SK-N-SH treated with all-trans-retinoic acid at 6 μM for 48 hours (cell line): ENCODE measurements at regions not wholly inside any gene's neighbourhood (a gene's known extent, or its start where the extent isn't known, plus 50 kb on each side); places are given as distances from the start of the nearest gene placed in this dataset.
A peak's percentile ranks its signal among the peaks of the same experiment; 100 is the strongest.

ENCODE experiments used
- ATAC-seq: fragments of 200-7000 bp; cut with Tn5 transposase; 3 replicates; pipeline ENCODE4 v1.9.1; 2020; ENCODE audit warnings: mild to moderate bottlenecking, moderate library complexity
- ARNTL ChIP-seq: fragments of 450-650 bp; formaldehyde crosslinking; IDR thresholded peaks from 2 replicates; pipeline ENCODE4 v1.5.0; 2020; ENCODE audit warnings: low read depth, mild to moderate bottlenecking, moderate library complexity, borderline replicate concordance
- CSDC2 ChIP-seq: fragments of 250-450 bp; sonication (Bioruptor Pico); IDR thresholded peaks from 2 replicates; pipeline ENCODE4 v1.5.0; 2020; ENCODE audit warnings: mild to moderate bottlenecking, moderate library complexity
- ESRRG ChIP-seq: fragments of 250-450 bp; sonication (Bioruptor Pico); IDR thresholded peaks from 2 replicates; pipeline ENCODE4 v1.6.1; 2021; ENCODE audit warnings: mild to moderate bottlenecking
- GLIS3 ChIP-seq: fragments of 250-450 bp; sonication (Bioruptor Pico); IDR thresholded peaks from 2 replicates; pipeline ENCODE4 v1.5.0; 2020; ENCODE audit warnings: mild to moderate bottlenecking, moderate library complexity
- ISL1 ChIP-seq: fragments of 250-450 bp; sonication (Bioruptor Pico); IDR thresholded peaks from 2 replicates; pipeline ENCODE4 v2.1.2; 2022; ENCODE audit warnings: mild to moderate bottlenecking, moderate library complexity
- OSR1 ChIP-seq: fragments of 250-450 bp; sonication (Bioruptor Pico); IDR thresholded peaks from 2 replicates; pipeline ENCODE4 v1.8.0; 2022; ENCODE audit warnings: moderate library complexity, mild to moderate bottlenecking, inconsistent platforms
- PPARA ChIP-seq: fragments of 250-450 bp; sonication (Bioruptor Pico); IDR thresholded peaks from 2 replicates; pipeline ENCODE4 v1.5.0; 2020; ENCODE audit warnings: mild to moderate bottlenecking, borderline replicate concordance
- RARB ChIP-seq: fragments of 250-450 bp; sonication (Bioruptor Pico); IDR thresholded peaks from 2 replicates; pipeline ENCODE4 v1.8.0; 2021; ENCODE audit warnings: mild to moderate bottlenecking, moderate library complexity
- SNAI2 ChIP-seq: fragments of 250-450 bp; sonication (Bioruptor Pico); IDR thresholded peaks from 2 replicates; pipeline ENCODE4 v1.5.0; 2020; ENCODE audit warnings: mild to moderate bottlenecking, moderate library complexity
- TCF4 ChIP-seq: fragments of 250-450 bp; sonication (Bioruptor Pico); IDR thresholded peaks from 2 replicates; pipeline ENCODE4 v1.8.0; 2021; ENCODE audit warnings: mild to moderate bottlenecking, moderate library complexity, borderline replicate concordance
- TOX ChIP-seq: fragments of 250-450 bp; sonication (Bioruptor Pico); IDR thresholded peaks from 2 replicates; pipeline ENCODE4 v1.8.0; 2021; ENCODE audit warnings: mild to moderate bottlenecking, moderate library complexity, borderline replicate concordance
- ZC3H10 ChIP-seq: fragments of 250-450 bp; sonication (Bioruptor Pico); IDR thresholded peaks from 2 replicates; pipeline ENCODE4 v1.5.1; 2021; ENCODE audit warnings: mild to moderate bottlenecking, moderate library complexity
- ZFP3 ChIP-seq: fragments of 250-450 bp; sonication (Bioruptor Pico); IDR thresholded peaks from 2 replicates; pipeline ENCODE4 v1.5.0; 2020; ENCODE audit warnings: mild to moderate bottlenecking, moderate library complexity
- ZFP30 ChIP-seq: fragments of 450-650 bp; formaldehyde crosslinking; IDR thresholded peaks from 2 replicates; pipeline ENCODE4 v1.5.0; 2022; ENCODE audit warnings: mild to moderate bottlenecking, moderate library complexity
- ZNF565 ChIP-seq: fragments of 450-650 bp; formaldehyde crosslinking; conservative IDR thresholded peaks from 2 replicates; pipeline ENCODE4 v1.5.0; 2020; ENCODE audit warnings: low read depth, mild to moderate bottlenecking, moderate library complexity
- ZNF70 ChIP-seq: fragments of 450-650 bp; formaldehyde crosslinking; IDR thresholded peaks from 2 replicates; pipeline ENCODE4 v1.5.0; 2020; ENCODE audit warnings: mild to moderate bottlenecking, moderate library complexity
- ZNF8 ChIP-seq: fragments of 450-650 bp; formaldehyde crosslinking; IDR thresholded peaks from 2 replicates; pipeline ENCODE4 v1.5.0; 2020; ENCODE audit warnings: mild to moderate bottlenecking, moderate library complexity
- TF ChIP-seq, protein P1 (sequence below): fragments of 250-450 bp; sonication (Bioruptor Pico); IDR thresholded peaks from 2 replicates; pipeline ENCODE4 v1.5.0; 2020; ENCODE audit warnings: mild to moderate bottlenecking, moderate library complexity
- TF ChIP-seq, protein P2 (sequence below): fragments of 250-450 bp; sonication (Bioruptor Pico); IDR thresholded peaks from 2 replicates; pipeline ENCODE4 v1.8.0; 2021; ENCODE audit warnings: low read depth, mild to moderate bottlenecking, moderate library complexity, borderline replicate concordance
- TF ChIP-seq, protein P3 (sequence below): fragments of 250-450 bp; sonication (Bioruptor Pico); IDR thresholded peaks from 2 replicates; pipeline ENCODE4 v1.8.0; 2020; ENCODE audit warnings: mild to moderate bottlenecking, moderate library complexity, borderline replicate concordance
- TF ChIP-seq, protein P4 (sequence below): fragments of 250-450 bp; sonication (Bioruptor Pico); IDR thresholded peaks from 2 replicates; pipeline ENCODE4 v1.5.1; 2021; ENCODE audit warnings: mild to moderate bottlenecking, moderate library complexity

DNA sequence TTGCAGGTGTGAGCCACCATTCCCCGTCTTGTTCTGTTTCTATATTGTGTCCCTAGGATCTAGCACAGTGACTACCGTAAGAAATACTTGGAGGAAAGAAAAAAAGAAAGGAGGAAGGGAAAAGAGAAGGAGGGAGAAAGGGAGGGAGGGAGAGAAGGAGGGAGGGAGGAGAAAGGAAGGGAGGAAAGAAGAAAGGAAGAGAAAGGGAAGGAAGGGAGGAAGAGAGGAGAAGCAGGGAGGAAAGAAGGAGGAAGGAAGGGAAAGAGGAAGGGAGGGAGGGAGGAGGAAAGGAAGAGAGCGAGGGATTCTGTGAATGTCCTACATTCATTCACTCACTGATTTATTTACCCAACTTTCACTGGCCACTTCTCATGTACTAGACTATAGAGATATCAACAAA is 178.4 kb downstream of the MAFB start (continued):
- TF ChIP-seq, protein P1, sequence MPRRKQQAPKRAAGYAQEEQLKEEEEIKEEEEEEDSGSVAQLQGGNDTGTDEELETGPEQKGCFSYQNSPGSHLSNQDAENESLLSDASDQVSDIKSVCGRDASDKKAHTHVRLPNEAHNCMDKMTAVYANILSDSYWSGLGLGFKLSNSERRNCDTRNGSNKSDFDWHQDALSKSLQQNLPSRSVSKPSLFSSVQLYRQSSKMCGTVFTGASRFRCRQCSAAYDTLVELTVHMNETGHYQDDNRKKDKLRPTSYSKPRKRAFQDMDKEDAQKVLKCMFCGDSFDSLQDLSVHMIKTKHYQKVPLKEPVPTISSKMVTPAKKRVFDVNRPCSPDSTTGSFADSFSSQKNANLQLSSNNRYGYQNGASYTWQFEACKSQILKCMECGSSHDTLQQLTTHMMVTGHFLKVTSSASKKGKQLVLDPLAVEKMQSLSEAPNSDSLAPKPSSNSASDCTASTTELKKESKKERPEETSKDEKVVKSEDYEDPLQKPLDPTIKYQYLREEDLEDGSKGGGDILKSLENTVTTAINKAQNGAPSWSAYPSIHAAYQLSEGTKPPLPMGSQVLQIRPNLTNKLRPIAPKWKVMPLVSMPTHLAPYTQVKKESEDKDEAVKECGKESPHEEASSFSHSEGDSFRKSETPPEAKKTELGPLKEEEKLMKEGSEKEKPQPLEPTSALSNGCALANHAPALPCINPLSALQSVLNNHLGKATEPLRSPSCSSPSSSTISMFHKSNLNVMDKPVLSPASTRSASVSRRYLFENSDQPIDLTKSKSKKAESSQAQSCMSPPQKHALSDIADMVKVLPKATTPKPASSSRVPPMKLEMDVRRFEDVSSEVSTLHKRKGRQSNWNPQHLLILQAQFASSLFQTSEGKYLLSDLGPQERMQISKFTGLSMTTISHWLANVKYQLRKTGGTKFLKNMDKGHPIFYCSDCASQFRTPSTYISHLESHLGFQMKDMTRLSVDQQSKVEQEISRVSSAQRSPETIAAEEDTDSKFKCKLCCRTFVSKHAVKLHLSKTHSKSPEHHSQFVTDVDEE: no peak
- TF ChIP-seq, protein P2, sequence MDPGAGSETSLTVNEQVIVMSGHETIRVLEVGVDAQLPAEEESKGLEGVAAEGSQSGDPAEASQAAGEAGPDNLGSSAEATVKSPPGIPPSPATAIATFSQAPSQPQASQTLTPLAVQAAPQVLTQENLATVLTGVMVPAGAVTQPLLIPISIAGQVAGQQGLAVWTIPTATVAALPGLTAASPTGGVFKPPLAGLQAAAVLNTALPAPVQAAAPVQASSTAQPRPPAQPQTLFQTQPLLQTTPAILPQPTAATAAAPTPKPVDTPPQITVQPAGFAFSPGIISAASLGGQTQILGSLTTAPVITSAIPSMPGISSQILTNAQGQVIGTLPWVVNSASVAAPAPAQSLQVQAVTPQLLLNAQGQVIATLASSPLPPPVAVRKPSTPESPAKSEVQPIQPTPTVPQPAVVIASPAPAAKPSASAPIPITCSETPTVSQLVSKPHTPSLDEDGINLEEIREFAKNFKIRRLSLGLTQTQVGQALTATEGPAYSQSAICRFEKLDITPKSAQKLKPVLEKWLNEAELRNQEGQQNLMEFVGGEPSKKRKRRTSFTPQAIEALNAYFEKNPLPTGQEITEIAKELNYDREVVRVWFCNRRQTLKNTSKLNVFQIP (CRISPR knock-in tag): no peak
- TF ChIP-seq ZFP3 (CRISPR knock-in tag): no peak
- no peak for TF ChIP-seq SNAI2
- TF ChIP-seq, all 23 proteins: peak for 0

DNA sequence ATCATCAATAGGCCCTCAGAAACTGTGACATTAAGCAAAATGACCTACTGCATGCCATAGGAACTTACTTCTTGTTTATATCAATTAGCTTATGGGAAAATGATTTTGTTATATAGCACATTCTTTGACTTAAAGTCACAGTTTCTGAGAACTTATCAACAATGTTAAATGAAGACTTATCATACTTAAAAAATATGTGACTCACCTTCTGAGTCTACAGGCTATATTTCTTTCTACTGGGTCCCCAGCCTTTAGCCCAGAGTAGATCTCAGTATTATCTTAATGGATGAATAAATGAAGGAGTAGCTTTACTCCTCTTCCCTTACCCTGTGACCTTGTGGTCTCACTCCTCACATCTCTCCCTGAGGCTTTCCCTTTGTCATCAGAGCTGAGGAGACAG is 180.2 kb downstream of the MAFB start:
- TF ChIP-seq ZFP30 (CRISPR knock-in tag): no peak
- TF ChIP-seq OSR1 (CRISPR knock-in tag): no peak
- no peak for ATAC-seq

DNA sequence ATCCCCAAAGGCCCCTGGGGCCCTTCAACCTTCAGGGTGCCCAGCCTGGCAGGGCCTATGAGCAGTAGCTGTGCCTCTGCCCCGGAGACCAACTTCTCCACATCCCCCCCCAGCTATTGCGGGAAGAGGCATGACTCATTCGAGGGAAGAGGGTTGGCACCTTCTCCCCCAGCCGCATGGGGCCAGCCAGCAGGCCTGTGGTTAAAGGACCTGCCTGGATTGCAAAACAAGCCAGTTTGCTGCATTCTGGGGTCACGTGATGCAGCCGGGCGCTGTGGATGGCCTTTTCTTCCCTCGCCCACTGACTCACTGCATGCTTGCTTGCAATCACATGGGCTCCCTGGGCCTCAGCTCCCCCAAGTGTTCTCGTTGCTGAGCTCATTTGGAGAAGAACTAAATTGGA is 182.5 kb downstream of the MAFB start:
- TF ChIP-seq ARNTL (CRISPR knock-in tag): no peak
- ATAC-seq: peak; percentile 60

DNA sequence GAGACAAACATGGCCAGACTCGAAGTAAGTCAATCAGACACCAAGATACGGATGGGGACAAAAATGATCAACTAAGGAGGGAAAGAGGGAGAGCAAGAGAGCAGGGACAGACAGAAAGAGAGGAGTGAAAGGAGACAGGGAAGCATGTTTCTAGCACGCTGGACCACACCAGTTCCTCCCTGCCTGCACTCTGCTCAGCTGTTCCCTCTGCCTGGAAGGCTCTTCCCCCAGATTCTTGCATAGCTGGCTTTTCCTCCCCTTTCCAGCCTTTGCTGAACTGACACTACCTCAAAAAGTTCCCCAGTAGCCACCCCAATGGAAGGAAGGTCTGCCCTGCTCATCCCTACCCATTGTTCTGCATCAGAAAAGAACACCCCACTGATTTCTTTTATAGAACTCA is 185.9 kb downstream of the MAFB start:
- TF ChIP-seq, protein P3, sequence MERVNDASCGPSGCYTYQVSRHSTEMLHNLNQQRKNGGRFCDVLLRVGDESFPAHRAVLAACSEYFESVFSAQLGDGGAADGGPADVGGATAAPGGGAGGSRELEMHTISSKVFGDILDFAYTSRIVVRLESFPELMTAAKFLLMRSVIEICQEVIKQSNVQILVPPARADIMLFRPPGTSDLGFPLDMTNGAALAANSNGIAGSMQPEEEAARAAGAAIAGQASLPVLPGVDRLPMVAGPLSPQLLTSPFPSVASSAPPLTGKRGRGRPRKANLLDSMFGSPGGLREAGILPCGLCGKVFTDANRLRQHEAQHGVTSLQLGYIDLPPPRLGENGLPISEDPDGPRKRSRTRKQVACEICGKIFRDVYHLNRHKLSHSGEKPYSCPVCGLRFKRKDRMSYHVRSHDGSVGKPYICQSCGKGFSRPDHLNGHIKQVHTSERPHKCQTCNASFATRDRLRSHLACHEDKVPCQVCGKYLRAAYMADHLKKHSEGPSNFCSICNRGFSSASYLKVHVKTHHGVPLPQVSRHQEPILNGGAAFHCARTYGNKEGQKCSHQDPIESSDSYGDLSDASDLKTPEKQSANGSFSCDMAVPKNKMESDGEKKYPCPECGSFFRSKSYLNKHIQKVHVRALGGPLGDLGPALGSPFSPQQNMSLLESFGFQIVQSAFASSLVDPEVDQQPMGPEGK (CRISPR knock-in tag): no peak
- TF ChIP-seq ESRRG (CRISPR knock-in tag) (no peak), SNAI2 (no peak), ZC3H10 (no peak), RARB (CRISPR knock-in tag) (no peak)
- TF ChIP-seq, protein P1: no peak
- no peak for ATAC-seq

DNA sequence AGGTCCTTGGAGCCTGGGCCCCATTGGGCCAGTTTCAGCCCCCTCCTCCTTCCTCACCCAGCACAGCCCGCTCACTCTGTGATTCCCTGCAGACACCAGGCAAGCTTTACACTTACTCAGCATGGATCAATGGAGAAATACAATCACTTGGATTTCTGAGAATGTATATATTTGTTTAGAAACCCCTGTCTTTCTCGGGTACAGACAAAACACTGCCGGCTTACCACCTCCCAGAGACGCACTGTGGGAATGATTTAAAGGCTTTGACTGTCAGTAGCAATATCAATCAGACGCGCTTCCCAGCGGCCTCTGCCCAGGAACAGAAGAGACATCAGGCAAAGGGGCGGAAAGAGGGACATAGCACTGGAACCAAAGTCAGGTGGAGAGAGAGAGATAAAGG is 186.5 kb downstream of the MAFB start:
- TF ChIP-seq ZNF8: no peak

DNA sequence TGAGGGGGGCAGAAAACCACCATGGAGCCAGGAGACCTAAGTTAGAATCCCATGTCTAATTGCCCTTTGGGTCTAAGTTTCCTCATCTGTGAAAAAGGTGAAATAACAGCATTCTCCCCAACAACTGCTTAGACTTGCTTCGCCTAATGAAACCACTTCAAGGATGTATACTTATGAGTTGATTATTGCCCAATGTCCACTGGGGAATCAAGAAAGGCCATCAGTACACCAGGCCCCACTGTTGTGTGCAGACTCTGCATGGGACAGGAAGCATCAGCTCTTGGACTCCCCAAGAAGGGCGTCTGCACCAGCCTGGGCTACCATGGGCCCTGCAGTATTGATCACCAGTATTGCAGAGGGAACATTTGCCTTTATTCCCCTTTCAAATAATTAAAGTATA is 189.6 kb downstream of the MAFB start:
- no peak for TF ChIP-seq ESRRG (CRISPR knock-in tag)
- no peak for TF ChIP-seq ZFP30 (CRISPR knock-in tag)
- TF ChIP-seq TCF4: no peak
- no peak for TF ChIP-seq ARNTL (CRISPR knock-in tag)
- TF ChIP-seq ISL1: no peak
- TF ChIP-seq RARB (CRISPR knock-in tag): no peak
- TF ChIP-seq GLIS3 (CRISPR knock-in tag): no peak
- TF ChIP-seq CSDC2 (CRISPR knock-in tag): no peak
- TF ChIP-seq ZFP3 (CRISPR knock-in tag): no peak
- TF ChIP-seq ZNF8: no peak
- TF ChIP-seq TOX: no peak
- TF ChIP-seq ZNF565: no peak
- no peak for TF ChIP-seq ZNF70 (CRISPR knock-in tag)
- TF ChIP-seq, protein P2 (CRISPR knock-in tag): no peak
- TF ChIP-seq, protein P4, sequence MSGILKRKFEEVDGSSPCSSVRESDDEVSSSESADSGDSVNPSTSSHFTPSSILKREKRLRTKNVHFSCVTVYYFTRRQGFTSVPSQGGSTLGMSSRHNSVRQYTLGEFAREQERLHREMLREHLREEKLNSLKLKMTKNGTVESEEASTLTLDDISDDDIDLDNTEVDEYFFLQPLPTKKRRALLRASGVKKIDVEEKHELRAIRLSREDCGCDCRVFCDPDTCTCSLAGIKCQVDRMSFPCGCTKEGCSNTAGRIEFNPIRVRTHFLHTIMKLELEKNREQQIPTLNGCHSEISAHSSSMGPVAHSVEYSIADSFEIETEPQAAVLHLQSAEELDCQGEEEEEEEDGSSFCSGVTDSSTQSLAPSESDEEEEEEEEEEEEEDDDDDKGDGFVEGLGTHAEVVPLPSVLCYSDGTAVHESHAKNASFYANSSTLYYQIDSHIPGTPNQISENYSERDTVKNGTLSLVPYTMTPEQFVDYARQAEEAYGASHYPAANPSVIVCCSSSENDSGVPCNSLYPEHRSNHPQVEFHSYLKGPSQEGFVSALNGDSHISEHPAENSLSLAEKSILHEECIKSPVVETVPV (CRISPR knock-in tag): no peak
- no peak for TF ChIP-seq PPARA (CRISPR knock-in tag)
- ATAC-seq: no peak

More for the DNA sequence above, 186.5 kb downstream of the MAFB start:
- ATAC-seq: no peak
